MCF 10A (cell line): ENCODE measurements at regions not wholly inside any gene's neighbourhood (a gene's known extent, or its start where the extent isn't known, plus 50 kb on each side); places are given as distances from the start of the nearest gene placed in this dataset.

Experiments used
- BruUV-seq: library from RNA; stranded (reverse); fragments of 400-500 nt; replicated peaks from 2 replicates; lab custom pipeline; 2021; lab: Mats Ljungman, UMichigan
- CTCF ChIA-PET: fragments of 300-600 bp; sonication (Branson Sonifier 250); formaldehyde crosslinking; extraction: SDS; loops from one replicate; lab custom pipeline; 2021; ENCODE audit warnings: antibody characterized with exemption, inconsistent platforms; lab: Yijun Ruan, JAX
- POLR2A ChIA-PET: fragments of 300-600, 350-650 bp; sonication (Branson Sonifier 250); formaldehyde crosslinking; extraction: SDS; loops from one replicate; lab custom pipeline; 2020; ENCODE audit warnings: antibody characterized with exemption, inconsistent platforms; lab: Yijun Ruan, JAX
- DNase-seq: peaks from one replicate; pipeline ENCODE4 v3.0.0-alpha.2; 2018; ENCODE audit not compliant: unreplicated experiment
- H3K27ac Mint-ChIP-seq: one replicate; pipeline ENCODE4 v1.8.0; 2022; ENCODE audit warnings: mild to moderate bottlenecking, low read depth, mixed read lengths; ENCODE audit not compliant: unreplicated experiment
- H3K27me3 Mint-ChIP-seq: one replicate; pipeline ENCODE4 v1.8.0; 2022; ENCODE audit warnings: mixed read lengths; ENCODE audit not compliant: insufficient read depth, unreplicated experiment
- H3K36me3 Mint-ChIP-seq: one replicate; pipeline ENCODE4 v1.8.0; 2022; ENCODE audit warnings: mild to moderate bottlenecking, moderate library complexity, mixed read lengths; ENCODE audit not compliant: insufficient read depth, unreplicated experiment
- H3K4me1 Mint-ChIP-seq: one replicate; pipeline ENCODE4 v1.8.0; 2022; ENCODE audit warnings: mixed read lengths; ENCODE audit not compliant: insufficient read depth, unreplicated experiment
- H3K4me3 Mint-ChIP-seq: one replicate; pipeline ENCODE4 v1.8.0; 2022; ENCODE audit warnings: mild to moderate bottlenecking, moderate library complexity, mixed read lengths; ENCODE audit not compliant: unreplicated experiment
- H3K9me3 Mint-ChIP-seq: one replicate; pipeline ENCODE4 v1.8.0; 2022; ENCODE audit warnings: mixed read lengths; ENCODE audit not compliant: unreplicated experiment
- intact Hi-C: fragments of 100-400 bp; cut with micrococcal nuclease; formaldehyde crosslinking; loops from 2 replicates; pipeline ENCODE4 v1.14.1; 2022
- TF ChIP-seq, protein P1 (sequence below): fragments of 200-600 bp; IDR thresholded peaks from one replicate; pipeline ENCODE4 v1.8.0; 2022; ENCODE audit warnings: antibody characterized with exemption, mild to moderate bottlenecking; ENCODE audit not compliant: unreplicated experiment

DNA sequence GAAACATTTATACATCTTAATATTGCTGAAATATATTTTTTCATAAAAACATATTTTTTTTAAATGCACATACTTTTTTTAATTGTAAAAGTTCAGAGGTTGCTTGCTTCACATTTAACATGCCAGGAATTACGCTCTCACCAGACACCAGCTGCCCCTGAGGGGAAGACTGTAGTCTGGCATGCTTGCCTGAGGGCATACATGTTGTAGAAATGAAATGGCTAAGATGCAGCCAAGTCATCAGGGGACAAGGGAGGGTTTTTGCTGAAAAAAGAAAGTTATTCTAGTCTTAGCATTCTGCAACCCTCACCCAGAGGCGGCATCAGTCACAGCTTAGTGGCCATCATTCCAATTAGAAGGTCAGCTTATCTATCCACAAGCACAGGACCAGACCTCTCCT is 426.7 kb upstream of the FTMT start:
- Mint-ChIP-seq H3K27ac (no peak overlapping the region), H3K4me3 (no peak overlapping the region), H3K9me3 (peaks cover 7% of the 10 kb centered on the region), H3K27me3 (no peaks in the 10 kb centered on the region), H3K36me3 (no peaks in the 10 kb centered on the region), H3K4me1 (no peaks in the 10 kb centered on the region)
- ChIA-PET CTCF (interaction anchor here (0.8 kb wide), 1 partner anchor 142 kb away, joined by 3 read pairs; no protein-coding TSS in a partner anchor), POLR2A (no interaction called here)
- TF ChIP-seq, protein P1, sequence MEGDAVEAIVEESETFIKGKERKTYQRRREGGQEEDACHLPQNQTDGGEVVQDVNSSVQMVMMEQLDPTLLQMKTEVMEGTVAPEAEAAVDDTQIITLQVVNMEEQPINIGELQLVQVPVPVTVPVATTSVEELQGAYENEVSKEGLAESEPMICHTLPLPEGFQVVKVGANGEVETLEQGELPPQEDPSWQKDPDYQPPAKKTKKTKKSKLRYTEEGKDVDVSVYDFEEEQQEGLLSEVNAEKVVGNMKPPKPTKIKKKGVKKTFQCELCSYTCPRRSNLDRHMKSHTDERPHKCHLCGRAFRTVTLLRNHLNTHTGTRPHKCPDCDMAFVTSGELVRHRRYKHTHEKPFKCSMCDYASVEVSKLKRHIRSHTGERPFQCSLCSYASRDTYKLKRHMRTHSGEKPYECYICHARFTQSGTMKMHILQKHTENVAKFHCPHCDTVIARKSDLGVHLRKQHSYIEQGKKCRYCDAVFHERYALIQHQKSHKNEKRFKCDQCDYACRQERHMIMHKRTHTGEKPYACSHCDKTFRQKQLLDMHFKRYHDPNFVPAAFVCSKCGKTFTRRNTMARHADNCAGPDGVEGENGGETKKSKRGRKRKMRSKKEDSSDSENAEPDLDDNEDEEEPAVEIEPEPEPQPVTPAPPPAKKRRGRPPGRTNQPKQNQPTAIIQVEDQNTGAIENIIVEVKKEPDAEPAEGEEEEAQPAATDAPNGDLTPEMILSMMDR: no peak
- intact Hi-C loops: no loop called here
- DNase-seq: no peak
- no TSS peak for BruUV-seq

DNA sequence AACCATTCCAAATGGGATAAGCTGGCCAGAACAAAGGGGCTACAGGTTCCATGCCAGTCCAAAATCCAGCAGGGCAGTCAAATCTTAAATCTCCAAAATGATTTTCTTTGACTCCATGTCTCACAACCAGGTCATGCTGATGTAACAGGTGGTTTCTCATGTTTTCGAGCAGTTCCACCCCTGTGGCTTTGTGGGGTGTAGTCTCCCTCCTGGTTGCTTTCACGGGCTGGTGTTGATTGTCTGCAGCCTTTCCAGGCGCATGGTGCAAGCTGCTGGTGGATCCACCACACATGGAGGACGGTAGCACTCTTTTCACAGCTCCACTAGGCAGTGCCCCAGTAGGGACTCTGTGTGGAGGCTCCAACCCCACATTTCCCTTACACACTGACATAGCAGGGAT is 425.5 kb upstream of the FTMT start:
- Mint-ChIP-seq H3K4me1 (no peaks in the 10 kb centered on the region), H3K9me3 (peaks cover 7% of the 10 kb centered on the region), H3K36me3 (no peaks in the 10 kb centered on the region), H3K27me3 (no peaks in the 10 kb centered on the region), H3K27ac (no peak overlapping the region), H3K4me3 (no peak overlapping the region)
- intact Hi-C loops: no loop called here
- ChIA-PET CTCF (no interaction called here), POLR2A (no interaction called here)
- DNase-seq: no peak
- TF ChIP-seq, protein P1: no peak
- no TSS peak for BruUV-seq

DNA sequence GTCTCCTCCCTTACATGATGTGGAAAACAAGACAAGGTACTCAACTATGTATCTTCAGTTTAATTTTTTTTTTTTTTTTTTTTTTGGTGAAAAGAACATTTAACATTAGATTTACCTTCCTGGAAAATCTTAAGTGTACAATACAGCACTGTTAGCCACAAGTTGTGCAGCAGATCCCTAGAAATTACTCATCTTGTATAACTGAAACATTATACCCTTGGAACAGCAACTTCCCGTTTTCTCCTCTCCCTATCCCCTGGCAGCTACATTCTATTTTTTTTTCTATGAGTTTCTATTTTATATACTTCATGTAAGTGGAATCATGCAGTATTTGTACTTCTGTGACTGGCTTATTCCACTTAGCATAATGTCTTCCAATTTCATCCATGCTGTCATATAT is 421.9 kb upstream of the FTMT start:
- POLR2A ChIA-PET: no interaction called here
- no peak overlapping the region for H3K4me3 Mint-ChIP-seq
- H3K9me3 Mint-ChIP-seq: peaks cover 7% of the 10 kb centered on the region
- no peaks in the 10 kb centered on the region for H3K4me1 Mint-ChIP-seq
- no peaks in the 10 kb centered on the region for H3K27me3 Mint-ChIP-seq
- no peaks in the 10 kb centered on the region for H3K36me3 Mint-ChIP-seq
- no TSS peak for BruUV-seq
- DNase-seq: no peak
- intact Hi-C loops: no loop called here
- CTCF ChIA-PET: interaction anchor here (0.7 kb wide), 1 partner anchor 175 kb away, joined by 3 read pairs; no protein-coding TSS in a partner anchor
- TF ChIP-seq, protein P1: no peak
- no peak overlapping the region for H3K27ac Mint-ChIP-seq

DNA sequence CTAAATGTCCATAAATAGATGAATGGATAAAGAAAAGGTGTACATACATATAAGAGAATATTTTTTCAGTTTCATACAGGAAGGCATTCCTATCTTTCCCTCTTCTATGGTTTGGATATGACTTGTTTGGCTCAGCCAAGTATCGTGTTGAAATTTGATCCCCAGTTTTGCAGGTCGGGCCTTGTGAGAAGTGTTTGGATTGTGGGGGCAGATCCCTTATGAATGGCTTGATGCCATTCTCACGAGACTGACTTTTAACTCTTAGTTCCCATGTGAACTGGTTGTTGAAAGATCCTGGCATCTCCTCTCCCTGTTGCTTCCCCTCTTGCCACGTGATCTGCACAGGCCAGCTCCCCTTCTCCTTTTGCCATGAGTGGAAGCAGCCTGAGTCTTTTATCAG is 421.1 kb upstream of the FTMT start:
- Mint-ChIP-seq H3K27me3 (no peaks in the 10 kb centered on the region), H3K4me1 (no peaks in the 10 kb centered on the region), H3K4me3 (no peak overlapping the region), H3K9me3 (peaks cover 7% of the 10 kb centered on the region), H3K27ac (no peak overlapping the region), H3K36me3 (no peaks in the 10 kb centered on the region)
- POLR2A ChIA-PET: no interaction called here
- CTCF ChIA-PET: no interaction called here
- intact Hi-C loops: no loop called here
- no TSS peak for BruUV-seq
- TF ChIP-seq, protein P1: no peak
- peak; percentile 19 for DNase-seq
